ENCODE measurements at regions not wholly inside any gene's neighbourhood (a gene's known extent, or its start where the extent isn't known, plus 50 kb on each side); places are given as distances from the start of the nearest gene placed in this dataset.
A peak's percentile ranks its signal among the peaks of the same experiment; 100 is the strongest.

GRCh38 chr15:100707229-100707628 lies 104.8 kb downstream of the ASB7 start:
- no peak for TF ChIP-seq CTCF (IDR thresholded peaks at IDR 0.05)
- Mint-ChIP-seq H3K4me3 (ENCODE audit: unreplicated experiment) (no peak overlapping the region), H3K9me3 (ENCODE audit: unreplicated experiment) (no peaks in the 10 kb centered on the region), H3K4me1 (ENCODE audit: unreplicated experiment) (no peaks in the 10 kb centered on the region), H3K27ac (ENCODE audit: unreplicated experiment) (no peak overlapping the region), H3K27me3 (ENCODE audit: unreplicated experiment) (no peaks in the 10 kb centered on the region), H3K36me3 (ENCODE audit: unreplicated experiment) (no peaks in the 10 kb centered on the region)
- DNase-seq (ENCODE audit: extremely low spot score, unreplicated experiment): peak; percentile 62

GRCh38 chr15:100708916-100709315 lies 106.5 kb downstream of the ASB7 start:
- no peak for DNase-seq (ENCODE audit: extremely low spot score, unreplicated experiment)
- no peak for TF ChIP-seq CTCF (IDR thresholded peaks at IDR 0.05)
- Mint-ChIP-seq H3K27me3 (ENCODE audit: unreplicated experiment) (no peaks in the 10 kb centered on the region), H3K4me3 (ENCODE audit: unreplicated experiment) (no peak overlapping the region), H3K9me3 (ENCODE audit: unreplicated experiment) (no peaks in the 10 kb centered on the region), H3K27ac (ENCODE audit: unreplicated experiment) (no peak overlapping the region), H3K36me3 (ENCODE audit: unreplicated experiment) (no peaks in the 10 kb centered on the region), H3K4me1 (ENCODE audit: unreplicated experiment) (peaks cover 4% of the 10 kb centered on the region)

- Mint-ChIP-seq H3K36me3 (ENCODE audit: unreplicated experiment) (no peaks in the 10 kb centered on the region), H3K9me3 (ENCODE audit: unreplicated experiment) (no peaks in the 10 kb centered on the region), H3K27ac (ENCODE audit: unreplicated experiment) (no peak overlapping the region), H3K4me1 (ENCODE audit: unreplicated experiment) (peaks cover 4% of the 10 kb centered on the region), H3K4me3 (ENCODE audit: unreplicated experiment) (no peak overlapping the region), H3K27me3 (ENCODE audit: unreplicated experiment) (no peaks in the 10 kb centered on the region)
- no peak for TF ChIP-seq CTCF (IDR thresholded peaks at IDR 0.05)
- no peak for DNase-seq (ENCODE audit: extremely low spot score, unreplicated experiment)
Observed at GRCh38 chr15:100710222-100710621, 107.8 kb downstream of the ASB7 start.

- TF ChIP-seq CTCF (IDR thresholded peaks at IDR 0.05): no peak
- H3K36me3 Mint-ChIP-seq (ENCODE audit: unreplicated experiment): no peaks in the 10 kb centered on the region
- no peaks in the 10 kb centered on the region for H3K27me3 Mint-ChIP-seq (ENCODE audit: unreplicated experiment)
- DNase-seq (ENCODE audit: extremely low spot score, unreplicated experiment): no peak
- H3K4me1 Mint-ChIP-seq (ENCODE audit: unreplicated experiment): peaks cover 4% of the 10 kb centered on the region
- H3K27ac Mint-ChIP-seq (ENCODE audit: unreplicated experiment): no peak overlapping the region
- no peak overlapping the region for H3K4me3 Mint-ChIP-seq (ENCODE audit: unreplicated experiment)
- H3K9me3 Mint-ChIP-seq (ENCODE audit: unreplicated experiment): no peaks in the 10 kb centered on the region
Observed at GRCh38 chr15:100710744-100711515, 108.5 kb downstream of the ASB7 start.

- Mint-ChIP-seq H3K4me1 (ENCODE audit: unreplicated experiment) (peaks cover 4% of the 10 kb centered on the region), H3K27me3 (ENCODE audit: unreplicated experiment) (no peaks in the 10 kb centered on the region), H3K36me3 (ENCODE audit: unreplicated experiment) (no peaks in the 10 kb centered on the region), H3K27ac (ENCODE audit: unreplicated experiment) (no peak overlapping the region), H3K9me3 (ENCODE audit: unreplicated experiment) (no peaks in the 10 kb centered on the region), H3K4me3 (ENCODE audit: unreplicated experiment) (no peak overlapping the region)
- DNase-seq (ENCODE audit: extremely low spot score, unreplicated experiment): no peak
- no peak for TF ChIP-seq CTCF (IDR thresholded peaks at IDR 0.05)
Observed at GRCh38 chr15:100711516-100712021, 109.2 kb downstream of the ASB7 start.

Measured in osteocyte (in vitro differentiated cells).